ENCODE measurements at regions not wholly inside any gene's neighbourhood (a gene's known extent, or its start where the extent isn't known, plus 50 kb on each side); places are given as distances from the start of the nearest gene placed in this dataset.

GRCh38 chr19:32251634-32252332 is 93.6 kb upstream of the ZNF507 start:
- Histone ChIP-seq H3K27me3 (ENCODE audit: control insufficient read depth in 1 of 2, insufficient read depth in 2 of 2, low read length in 2 of 2) (no peaks in the 10 kb centered on the region), H3K9me3 (ENCODE audit: control insufficient read depth in 2 of 2, insufficient read depth in 1 of 2, low read depth in 1 of 2, low read length in 1 of 2) (no peaks in the 10 kb centered on the region), H3K4me3 (ENCODE audit: low read depth in 1 of 2, low read length in 2 of 2) (no peak overlapping the region), H3K27ac (ENCODE audit: low read depth in 2 of 2, low read length in 1 of 2) (no peak overlapping the region), H3K4me1 (ENCODE audit: control insufficient read depth in 2 of 2, insufficient read depth in 2 of 2, low read length in 1 of 2) (no peaks in the 10 kb centered on the region), H3K36me3 (ENCODE audit: control insufficient read depth in 2 of 2, insufficient read depth in 2 of 2, low read length in 1 of 2) (no peaks in the 10 kb centered on the region)
- WGBS, 2 donors, result 89 to 93% methylated on average over 18 of the region's 18 CpGs

GRCh38 chr19:32252333-32252669 is 93.1 kb upstream of the ZNF507 start:
- Histone ChIP-seq H3K9me3 (ENCODE audit: control insufficient read depth in 2 of 2, insufficient read depth in 1 of 2, low read depth in 1 of 2, low read length in 1 of 2) (no peaks in the 10 kb centered on the region), H3K4me1 (ENCODE audit: control insufficient read depth in 2 of 2, insufficient read depth in 2 of 2, low read length in 1 of 2) (no peaks in the 10 kb centered on the region), H3K27me3 (ENCODE audit: control insufficient read depth in 1 of 2, insufficient read depth in 2 of 2, low read length in 2 of 2) (no peaks in the 10 kb centered on the region), H3K4me3 (ENCODE audit: low read depth in 1 of 2, low read length in 2 of 2) (no peak overlapping the region), H3K27ac (ENCODE audit: low read depth in 2 of 2, low read length in 1 of 2) (no peak overlapping the region), H3K36me3 (ENCODE audit: control insufficient read depth in 2 of 2, insufficient read depth in 2 of 2, low read length in 1 of 2) (no peaks in the 10 kb centered on the region)
- 78 to 87% methylated on average over 11 of the region's 11 CpGs for WGBS, 2 donors

DNA sequence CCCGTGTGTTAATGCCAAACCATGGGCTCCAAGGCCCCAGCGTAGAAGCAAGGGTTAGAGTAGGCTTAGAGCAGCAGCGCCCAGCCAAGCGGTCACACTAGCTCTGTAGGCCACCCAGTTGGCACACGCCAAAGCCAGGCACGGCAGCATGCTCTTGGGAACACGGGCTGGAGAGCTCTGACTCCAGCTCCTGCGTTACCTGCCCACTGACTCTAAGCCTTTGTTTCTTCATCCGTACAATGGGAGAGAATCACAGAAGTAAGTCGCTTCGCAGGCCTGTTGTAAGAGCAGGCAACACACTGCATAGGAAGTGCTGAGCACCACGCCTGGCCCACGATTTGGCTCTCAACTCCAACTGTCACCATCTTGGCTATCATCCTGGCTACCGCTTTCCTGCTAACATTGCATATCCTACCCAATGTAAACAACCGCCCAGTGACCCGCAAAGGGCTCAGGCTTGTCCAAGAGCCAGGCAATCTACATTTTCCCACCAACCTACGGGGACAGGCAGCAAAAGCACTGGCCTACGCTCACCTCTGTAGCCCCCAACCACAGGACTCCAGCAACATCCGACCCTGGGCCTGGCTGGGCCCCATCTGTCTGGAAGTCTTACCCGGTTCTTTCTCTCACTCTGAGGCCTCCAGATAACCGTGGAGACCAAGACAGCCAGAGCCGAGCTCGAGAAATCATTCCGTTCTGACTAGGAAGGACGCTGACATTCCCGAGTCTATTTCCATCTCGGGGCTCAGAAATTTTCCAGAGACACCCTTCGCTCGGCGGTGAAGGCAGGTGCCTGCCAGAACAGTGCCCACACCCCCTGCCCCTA is 91.5 kb upstream of the ZNF507 start:
- Histone ChIP-seq H3K36me3 (ENCODE audit: control insufficient read depth in 2 of 2, insufficient read depth in 2 of 2, low read length in 1 of 2) (no peaks in the 10 kb centered on the region), H3K9me3 (ENCODE audit: control insufficient read depth in 2 of 2, insufficient read depth in 1 of 2, low read depth in 1 of 2, low read length in 1 of 2) (no peaks in the 10 kb centered on the region), H3K27ac (ENCODE audit: low read depth in 2 of 2, low read length in 1 of 2) (no peak overlapping the region), H3K4me3 (ENCODE audit: low read depth in 1 of 2, low read length in 2 of 2) (no peak overlapping the region), H3K27me3 (ENCODE audit: control insufficient read depth in 1 of 2, insufficient read depth in 2 of 2, low read length in 2 of 2) (no peaks in the 10 kb centered on the region), H3K4me1 (ENCODE audit: control insufficient read depth in 2 of 2, insufficient read depth in 2 of 2, low read length in 1 of 2) (no peaks in the 10 kb centered on the region)
- 83 to 85% methylated on average over 30 of the region's 30 CpGs for WGBS, 2 donors

- 72 to 74% methylated on average over 6 of the region's 6 CpGs for WGBS, 2 donors
- no peaks in the 10 kb centered on the region for H3K4me1 ChIP-seq (ENCODE audit: control insufficient read depth in 2 of 2, insufficient read depth in 2 of 2, low read length in 1 of 2)
- no peaks in the 10 kb centered on the region for H3K9me3 ChIP-seq (ENCODE audit: control insufficient read depth in 2 of 2, insufficient read depth in 1 of 2, low read depth in 1 of 2, low read length in 1 of 2)
- no peak overlapping the region for H3K27ac ChIP-seq (ENCODE audit: low read depth in 2 of 2, low read length in 1 of 2)
- H3K27me3 ChIP-seq (ENCODE audit: control insufficient read depth in 1 of 2, insufficient read depth in 2 of 2, low read length in 2 of 2), result no peaks in the 10 kb centered on the region
- no peaks in the 10 kb centered on the region for H3K36me3 ChIP-seq (ENCODE audit: control insufficient read depth in 2 of 2, insufficient read depth in 2 of 2, low read length in 1 of 2)
- no peak overlapping the region for H3K4me3 ChIP-seq (ENCODE audit: low read depth in 1 of 2, low read length in 2 of 2)
Measured at GRCh38 chr19:32254509-32254890, 90.9 kb upstream of the ZNF507 start.

- 82% methylated on average over 8 of the region's 8 CpGs for WGBS, 2 donors
- no peak overlapping the region for H3K27ac ChIP-seq (ENCODE audit: low read depth in 2 of 2, low read length in 1 of 2)
Measured at GRCh38 chr19:32255536-32256295, 89.7 kb upstream of the ZNF507 start.

GRCh38 chr19:32256341-32256975 is 89.0 kb upstream of the ZNF507 start:
- no peak overlapping the region for H3K27ac ChIP-seq (ENCODE audit: low read depth in 2 of 2, low read length in 1 of 2)
- WGBS, 2 donors, result 75 to 78% methylated on average over 15 of the region's 15 CpGs
- H3K4me1 ChIP-seq (ENCODE audit: control insufficient read depth in 2 of 2, insufficient read depth in 2 of 2, low read length in 1 of 2), result no peaks in the 10 kb centered on the region
- H3K4me3 ChIP-seq (ENCODE audit: low read depth in 1 of 2, low read length in 2 of 2), result no peak overlapping the region
- no peaks in the 10 kb centered on the region for H3K27me3 ChIP-seq (ENCODE audit: control insufficient read depth in 1 of 2, insufficient read depth in 2 of 2, low read length in 2 of 2)
- no peaks in the 10 kb centered on the region for H3K9me3 ChIP-seq (ENCODE audit: control insufficient read depth in 2 of 2, insufficient read depth in 1 of 2, low read depth in 1 of 2, low read length in 1 of 2)
- no peaks in the 10 kb centered on the region for H3K36me3 ChIP-seq (ENCODE audit: control insufficient read depth in 2 of 2, insufficient read depth in 2 of 2, low read length in 1 of 2)

More at GRCh38 chr19:32255536-32256295, 89.7 kb upstream of the ZNF507 start:
- H3K9me3 ChIP-seq (ENCODE audit: control insufficient read depth in 2 of 2, insufficient read depth in 1 of 2, low read depth in 1 of 2, low read length in 1 of 2), result no peaks in the 10 kb centered on the region
- H3K4me3 ChIP-seq (ENCODE audit: low read depth in 1 of 2, low read length in 2 of 2), result no peak overlapping the region
- H3K27me3 ChIP-seq (ENCODE audit: control insufficient read depth in 1 of 2, insufficient read depth in 2 of 2, low read length in 2 of 2), result no peaks in the 10 kb centered on the region
- H3K4me1 ChIP-seq (ENCODE audit: control insufficient read depth in 2 of 2, insufficient read depth in 2 of 2, low read length in 1 of 2), result no peaks in the 10 kb centered on the region
- H3K36me3 ChIP-seq (ENCODE audit: control insufficient read depth in 2 of 2, insufficient read depth in 2 of 2, low read length in 1 of 2), result no peaks in the 10 kb centered on the region

- whole genome bisulfite sequencing, 2 donors, result 66 to 76% methylated on average over 12 of the region's 12 CpGs
- Histone ChIP-seq H3K36me3 (ENCODE audit: control insufficient read depth in 2 of 2, insufficient read depth in 2 of 2, low read length in 1 of 2) (no peaks in the 10 kb centered on the region), H3K4me1 (ENCODE audit: control insufficient read depth in 2 of 2, insufficient read depth in 2 of 2, low read length in 1 of 2) (no peaks in the 10 kb centered on the region), H3K27me3 (ENCODE audit: control insufficient read depth in 1 of 2, insufficient read depth in 2 of 2, low read length in 2 of 2) (no peaks in the 10 kb centered on the region), H3K4me3 (ENCODE audit: low read depth in 1 of 2, low read length in 2 of 2) (no peak overlapping the region), H3K9me3 (ENCODE audit: control insufficient read depth in 2 of 2, insufficient read depth in 1 of 2, low read depth in 1 of 2, low read length in 1 of 2) (no peaks in the 10 kb centered on the region), H3K27ac (ENCODE audit: low read depth in 2 of 2, low read length in 1 of 2) (no peak overlapping the region)
Measured at GRCh38 chr19:32257326-32258073, 87.9 kb upstream of the ZNF507 start.

DNA sequence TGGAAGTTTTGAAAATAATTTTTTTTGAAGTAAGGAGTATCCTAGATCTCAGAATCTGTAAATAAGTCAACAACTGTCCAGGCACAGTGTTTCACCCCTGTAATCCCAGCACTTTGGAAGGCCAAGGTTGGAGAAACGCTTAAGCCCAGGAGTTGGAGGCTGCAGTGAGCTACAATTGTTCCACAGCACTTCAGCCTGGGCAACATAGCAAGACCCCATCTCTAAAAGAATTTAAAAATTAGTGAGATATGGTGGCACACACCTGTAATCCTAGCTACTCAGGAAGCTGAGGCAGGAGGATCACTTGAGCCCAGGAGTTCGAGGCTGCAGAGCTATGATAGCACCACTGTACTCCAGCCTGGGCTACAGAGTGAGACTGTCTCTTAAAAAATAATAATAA is 87.2 kb upstream of the ZNF507 start:
- WGBS, 2 donors, result 83 to 90% methylated on average over 2 of the region's 2 CpGs
- no peak overlapping the region for H3K4me3 ChIP-seq (ENCODE audit: low read depth in 1 of 2, low read length in 2 of 2)
- no peaks in the 10 kb centered on the region for H3K9me3 ChIP-seq (ENCODE audit: control insufficient read depth in 2 of 2, insufficient read depth in 1 of 2, low read depth in 1 of 2, low read length in 1 of 2)
- no peak overlapping the region for H3K27ac ChIP-seq (ENCODE audit: low read depth in 2 of 2, low read length in 1 of 2)
- H3K27me3 ChIP-seq (ENCODE audit: control insufficient read depth in 1 of 2, insufficient read depth in 2 of 2, low read length in 2 of 2), result no peaks in the 10 kb centered on the region
- H3K36me3 ChIP-seq (ENCODE audit: control insufficient read depth in 2 of 2, insufficient read depth in 2 of 2, low read length in 1 of 2), result no peaks in the 10 kb centered on the region
- H3K4me1 ChIP-seq (ENCODE audit: control insufficient read depth in 2 of 2, insufficient read depth in 2 of 2, low read length in 1 of 2), result no peaks in the 10 kb centered on the region

GRCh38 chr19:32264568-32264967 is 80.8 kb upstream of the ZNF507 start:
- WGBS, 2 donors, result 83 to 89% methylated on average over 7 of the region's 7 CpGs
- Histone ChIP-seq H3K9me3 (ENCODE audit: control insufficient read depth in 2 of 2, insufficient read depth in 1 of 2, low read depth in 1 of 2, low read length in 1 of 2) (no peaks in the 10 kb centered on the region), H3K27me3 (ENCODE audit: control insufficient read depth in 1 of 2, insufficient read depth in 2 of 2, low read length in 2 of 2) (no peaks in the 10 kb centered on the region), H3K27ac (ENCODE audit: low read depth in 2 of 2, low read length in 1 of 2) (no peak overlapping the region), H3K4me1 (ENCODE audit: control insufficient read depth in 2 of 2, insufficient read depth in 2 of 2, low read length in 1 of 2) (no peaks in the 10 kb centered on the region), H3K36me3 (ENCODE audit: control insufficient read depth in 2 of 2, insufficient read depth in 2 of 2, low read length in 1 of 2) (no peaks in the 10 kb centered on the region), H3K4me3 (ENCODE audit: low read depth in 1 of 2, low read length in 2 of 2) (no peak overlapping the region)
